ENCODE measurements at regions not wholly inside any gene's neighbourhood (a gene's known extent, or its start where the extent isn't known, plus 50 kb on each side); places are given as distances from the start of the nearest gene placed in this dataset.

GRCh38 chr3:177672252-177672911 is 475.1 kb upstream of the TBL1XR1 start:
- no peak overlapping the region for H3K4me2 ChIP-seq (ENCODE audit: insufficient read depth in 1 of 2, low read depth in 2 of 2, low read length in 2 of 2)
- H2AFZ ChIP-seq (ENCODE audit: low read length), result no peak overlapping the region
- H4K8ac ChIP-seq (ENCODE audit: extremely low read depth, insufficient read depth, low read length), result no peak overlapping the region
- no peak for FAIRE-seq
- no peaks in the 10 kb centered on the region for H3K9me3 ChIP-seq (ENCODE audit: insufficient read depth in 2 of 2, low read depth in 1 of 2, low read length in 1 of 2)
- H3K18ac ChIP-seq (ENCODE audit: extremely low read depth, low read length), result no peak overlapping the region
- no peak overlapping the region for H3K4me3 ChIP-seq (ENCODE audit: extremely low read depth in 1 of 4, insufficient read depth in 2 of 4, low read depth in 3 of 4, low read length in 4 of 4)
- no peak overlapping the region for H2BK5ac ChIP-seq (ENCODE audit: low read depth, low read length)
- no peak overlapping the region for H3K27ac ChIP-seq (ENCODE audit: low read depth, low read length)
- H4K91ac ChIP-seq (replicated peaks; ENCODE audit: insufficient read length, low read length), result no peak overlapping the region
- H3K23me2 ChIP-seq (ENCODE audit: low read depth, low read length), result no peaks in the 10 kb centered on the region
- no peak for DNase-seq (ENCODE audit: low read depth in 1 of 2, low spot score in 2 of 2)
- no peak overlapping the region for H3K56ac ChIP-seq (replicated peaks; ENCODE audit: insufficient read length, low read depth, low read length)
- no peak overlapping the region for H3K9ac ChIP-seq (replicated peaks in 1 of 4; ENCODE audit: extremely low read depth in 1 of 4, low read depth in 3 of 4, low read length in 3 of 4)
- H2BK15ac ChIP-seq (ENCODE audit: low read length), result no peak overlapping the region
- no peak overlapping the region for H2BK12ac ChIP-seq (ENCODE audit: low read depth, low read length)
- H4K20me1 ChIP-seq (replicated peaks in 1 of 2; ENCODE audit: control insufficient read depth in 1 of 2, insufficient read depth in 2 of 2, low read length in 2 of 2), result no peaks in the 10 kb centered on the region
- no peak overlapping the region for H2BK120ac ChIP-seq (replicated peaks; ENCODE audit: low read depth, low read length)
- no peaks in the 10 kb centered on the region for H3K4me1 ChIP-seq (replicated peaks in 1 of 4; ENCODE audit: control insufficient read depth in 3 of 4, insufficient read depth in 4 of 4, low read length in 3 of 4)
- H3K79me1 ChIP-seq (ENCODE audit: low read depth, low read length), result no peaks in the 10 kb centered on the region
- ChIA-PET CTCF (ENCODE audit: partially characterized antibody) (no interaction called here), POLR2A (ENCODE audit: partially characterized antibody) (no interaction called here)
- no peaks in the 10 kb centered on the region for H3K27me3 ChIP-seq (replicated peaks in 1 of 4; ENCODE audit: control insufficient read depth in 3 of 4, extremely low read depth in 1 of 4, insufficient read depth in 3 of 4, low read length in 3 of 4)
- no peak overlapping the region for H4K5ac ChIP-seq (ENCODE audit: insufficient read length, low read depth, low read length)
- H2AK5ac ChIP-seq (ENCODE audit: low read depth, low read length), result no peak overlapping the region
- H3K23ac ChIP-seq (ENCODE audit: insufficient read length), result no peak overlapping the region
- no peak overlapping the region for H3K4ac ChIP-seq (replicated peaks; ENCODE audit: insufficient read length, low read depth, low read length)
- H3K14ac ChIP-seq (ENCODE audit: insufficient read length), result no peak overlapping the region
- WGBS, 2 experiments (ENCODE audit: extremely low coverage in 1 of 2, insufficient coverage in 1 of 2, insufficient read length in 1 of 2, insufficient replicate concordance in 2 of 2, low coverage in 1 of 2, low lambda C conversion rate in 2 of 2, missing lambda C conversion rate in 1 of 2), result 87% methylated on average over 10 of the region's 10 CpGs; no CpG with 5 or more reads in 1 of the 2 experiments
- H3K36me3 ChIP-seq (ENCODE audit: control insufficient read depth in 2 of 4, insufficient read depth in 4 of 4, low read length in 3 of 4), result no peaks in the 10 kb centered on the region
- no peaks in the 10 kb centered on the region for H3K79me2 ChIP-seq (ENCODE audit: control insufficient read depth in 1 of 2, insufficient read depth in 2 of 2, low read length in 2 of 2)
- H2BK20ac ChIP-seq (ENCODE audit: low read length), result no peak overlapping the region
- TF ChIP-seq EGR1 (IDR thresholded peaks at IDR 0.05; ENCODE audit: borderline replicate concordance, low read depth, low read length) (no peak), KDM1A (IDR thresholded peaks at IDR 0.05; ENCODE audit: borderline replicate concordance, low read length) (no peak), CHD1 (IDR thresholded peaks at IDR 0.05; ENCODE audit: low read depth, low read length) (no peak), NANOG (IDR thresholded peaks at IDR 0.05; ENCODE audit: insufficient read depth, low read depth, low read length, poor library complexity, severe bottlenecking) (no peak), JUND (IDR thresholded peaks at IDR 0.05; ENCODE audit: low read length) (no peak), TAF1 (IDR thresholded peaks at IDR 0.05; ENCODE audit: low read depth, low read length) (no peak), SIN3A (conservative IDR thresholded peaks at IDR 0.05 in 1 of 2, IDR thresholded peaks at IDR 0.05 in 1 of 2; ENCODE audit: low read depth in 1 of 2, low read length in 2 of 2) (no peak), CEBPB (IDR thresholded peaks at IDR 0.05; ENCODE audit: low read depth, low read length) (no peak), SIRT6 (IDR thresholded peaks at IDR 0.05; ENCODE audit: low read length) (no peak), BRCA1 (IDR thresholded peaks at IDR 0.05; ENCODE audit: low read depth, low read length) (no peak), BACH1 (IDR thresholded peaks at IDR 0.05; ENCODE audit: low read length) (no peak), CTCF (IDR thresholded peaks at IDR 0.05; ENCODE audit: control extremely low read depth in 1 of 3, insufficient read depth in 1 of 3, low read depth in 1 of 3, low read length in 3 of 3) (no peak), CREB1 (IDR thresholded peaks at IDR 0.05) (no peak)
